ENCODE measurements at regions not wholly inside any gene's neighbourhood (a gene's known extent, or its start where the extent isn't known, plus 50 kb on each side); places are given as distances from the start of the nearest gene placed in this dataset.
"Not testable (repeated sequence)": the region's sequence is repeated elsewhere in the genome, so short reads cannot be mapped to it uniquely, and the experiment has no call there.

- Histone ChIP-seq H3F3A (ENCODE audit: insufficient read depth, low read length) (no peaks in the 10 kb centered on the region), H3K9ac (ENCODE audit: low read length) (no peak overlapping the region), H3K79me2 (ENCODE audit: insufficient read depth, low read length) (no peaks in the 10 kb centered on the region), H3K27ac (ENCODE audit: low read depth, low read length, poor library complexity, severe bottlenecking) (no peak overlapping the region), H3K4me3 (ENCODE audit: low read depth, low read length, poor library complexity, severe bottlenecking) (no peak overlapping the region), H3K27me3 (ENCODE audit: insufficient read depth, low read length) (no peaks in the 10 kb centered on the region), H3K36me3 (ENCODE audit: insufficient read depth, low read length) (no peaks in the 10 kb centered on the region), H4K20me1 (ENCODE audit: insufficient read depth, low read length) (no peaks in the 10 kb centered on the region), H3K9me3 (ENCODE audit: low read length) (no peaks in the 10 kb centered on the region), H2AFZ (ENCODE audit: low read length) (no peak overlapping the region), H3K9me2 (ENCODE audit: low read depth, low read length) (no peaks in the 10 kb centered on the region), H3K4me1 (ENCODE audit: insufficient read depth, low read length, severe bottlenecking) (no peaks in the 10 kb centered on the region), H3K4me2 (ENCODE audit: low read length) (no peak overlapping the region)
- TF ChIP-seq CTCF (IDR thresholded peaks at IDR 0.05; ENCODE audit: low read length) (no peak), EZH2 (IDR thresholded peaks at IDR 0.05; ENCODE audit: borderline replicate concordance, low read length) (no peak)
Observed at GRCh38 chr17:70388326-70388725, 219.0 kb downstream of the KCNJ2 start.

DNA sequence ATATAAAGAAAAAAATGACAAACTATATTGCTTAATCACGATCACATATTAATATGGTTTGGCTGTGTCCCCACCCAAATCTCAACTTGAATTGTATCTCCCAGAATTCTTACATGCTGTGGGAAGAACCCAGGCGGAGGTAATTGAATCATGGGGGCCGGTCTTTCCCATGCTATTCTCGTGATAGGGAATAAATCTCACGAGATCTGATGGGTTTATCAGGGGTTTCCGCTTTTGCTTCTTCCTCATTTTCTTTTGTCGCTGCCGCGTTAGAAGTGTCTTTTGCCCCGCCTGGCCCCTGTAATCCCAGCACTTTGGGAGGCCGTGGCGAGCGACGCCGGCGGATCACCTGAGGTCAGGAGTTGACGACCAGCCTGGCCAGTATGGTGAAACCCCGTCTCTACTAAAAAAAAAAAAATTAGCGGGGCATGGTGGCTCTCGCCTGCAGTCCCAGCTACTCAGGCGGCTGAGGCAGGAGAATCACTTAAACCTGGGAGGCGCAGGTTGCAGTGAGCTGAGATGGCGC lies 220.0 kb downstream of the KCNJ2 start:
- not testable (repeated sequence) for H3K4me3 ChIP-seq (ENCODE audit: low read depth, low read length, poor library complexity, severe bottlenecking); H3K27me3 ChIP-seq (ENCODE audit: insufficient read depth, low read length); H3K36me3 ChIP-seq (ENCODE audit: insufficient read depth, low read length); H3K4me2 ChIP-seq (ENCODE audit: low read length); H3K9ac ChIP-seq (ENCODE audit: low read length); H3K9me2 ChIP-seq (ENCODE audit: low read depth, low read length); H3K79me2 ChIP-seq (ENCODE audit: insufficient read depth, low read length); H2AFZ ChIP-seq (ENCODE audit: low read length); H3K9me3 ChIP-seq (ENCODE audit: low read length); H3F3A ChIP-seq (ENCODE audit: insufficient read depth, low read length); H3K4me1 ChIP-seq (ENCODE audit: insufficient read depth, low read length, severe bottlenecking); H4K20me1 ChIP-seq (ENCODE audit: insufficient read depth, low read length); H3K27ac ChIP-seq (ENCODE audit: low read depth, low read length, poor library complexity, severe bottlenecking)

DNA sequence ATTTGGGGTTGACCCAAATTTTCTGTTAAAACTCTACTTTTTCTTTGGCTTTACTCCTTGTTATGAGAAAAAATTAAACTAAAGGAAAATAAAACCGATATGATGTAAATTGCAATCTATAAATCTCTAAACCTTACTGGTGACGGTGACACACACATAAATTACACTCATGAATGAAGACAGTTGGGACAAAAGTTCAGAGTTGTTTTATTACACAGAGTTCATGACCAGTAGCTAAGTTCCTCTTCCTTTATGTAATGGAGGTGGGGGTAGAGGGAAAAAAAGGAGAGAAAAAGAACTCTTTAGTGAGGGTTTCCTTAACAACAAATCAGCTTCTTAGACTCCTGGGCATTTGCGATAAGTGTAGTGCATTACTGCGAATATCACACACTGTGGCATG lies 220.7 kb downstream of the KCNJ2 start:
- H3K4me3 ChIP-seq (ENCODE audit: low read depth, low read length, poor library complexity, severe bottlenecking) = no peak overlapping the region
- no peaks in the 10 kb centered on the region for H3K9me3 ChIP-seq (ENCODE audit: low read length)
- no peaks in the 10 kb centered on the region for H3K4me1 ChIP-seq (ENCODE audit: insufficient read depth, low read length, severe bottlenecking)

More for the DNA sequence above, 220.7 kb downstream of the KCNJ2 start:
- no peak overlapping the region for H2AFZ ChIP-seq (ENCODE audit: low read length)
- no peaks in the 10 kb centered on the region for H3K27me3 ChIP-seq (ENCODE audit: insufficient read depth, low read length)
- H3K27ac ChIP-seq (ENCODE audit: low read depth, low read length, poor library complexity, severe bottlenecking) = no peak overlapping the region
- H3K9me2 ChIP-seq (ENCODE audit: low read depth, low read length) = no peaks in the 10 kb centered on the region
- no peaks in the 10 kb centered on the region for H3K79me2 ChIP-seq (ENCODE audit: insufficient read depth, low read length)
- H3K36me3 ChIP-seq (ENCODE audit: insufficient read depth, low read length) = no peaks in the 10 kb centered on the region
- H4K20me1 ChIP-seq (ENCODE audit: insufficient read depth, low read length) = no peaks in the 10 kb centered on the region
- no peak overlapping the region for H3K4me2 ChIP-seq (ENCODE audit: low read length)
- H3K9ac ChIP-seq (ENCODE audit: low read length) = no peak overlapping the region
- TF ChIP-seq EZH2 (IDR thresholded peaks at IDR 0.05; ENCODE audit: borderline replicate concordance, low read length) = no peak
- no peak for TF ChIP-seq CTCF (IDR thresholded peaks at IDR 0.05; ENCODE audit: low read length)
- no peaks in the 10 kb centered on the region for H3F3A ChIP-seq (ENCODE audit: insufficient read depth, low read length)

Measured in OCI-LY1 (cell line).